DND-41 (cell line): ENCODE measurements at regions not wholly inside any gene's neighbourhood (a gene's known extent, or its start where the extent isn't known, plus 50 kb on each side); places are given as distances from the start of the nearest gene placed in this dataset.
"Not testable (repeated sequence)": the region's sequence is repeated elsewhere in the genome, so short reads cannot be mapped to it uniquely, and the experiment has no call there.

ENCODE experiments used
- ATAC-seq: fragments of 200-7000 bp; cut with Tn5 transposase; 3 replicates; pipeline ENCODE4 v1.9.1; 2021; ENCODE audit warnings: low read depth; ENCODE audit not compliant: insufficient read depth
- DNase-seq: peaks from one replicate; pipeline ENCODE4 v3.0.0-alpha.2; 2020
- H2AFZ ChIP-seq: 2 replicates; pipeline ENCODE4 v1.6.0; 2012; ENCODE audit warnings: low read depth, low read length
- H3K27ac ChIP-seq: 2 replicates; pipeline ENCODE4 v1.5.1; 2012; ENCODE audit warnings: low read length, inconsistent platforms
- H3K27me3 ChIP-seq: fragments of 200-600 bp; sonication (generic); 2 replicates; pipeline ENCODE4 v1.6.0; 2012; ENCODE audit warnings: low read length, mild to moderate bottlenecking, inconsistent platforms; ENCODE audit not compliant: insufficient read depth, poor library complexity
- H3K36me3 ChIP-seq: 2 replicates; pipeline ENCODE4 v1.5.1; 2012; ENCODE audit warnings: low read length, inconsistent platforms; ENCODE audit not compliant: insufficient read depth
- H3K4me1 ChIP-seq: 2 replicates; pipeline ENCODE4 v1.5.1; 2012; ENCODE audit warnings: mild to moderate bottlenecking, low read length; ENCODE audit not compliant: insufficient read depth
- H3K4me2 ChIP-seq: 2 replicates; pipeline ENCODE4 v1.6.0; 2012; ENCODE audit warnings: mild to moderate bottlenecking, moderate library complexity, low read length, inconsistent platforms; ENCODE audit not compliant: insufficient read depth
- H3K4me3 ChIP-seq, 2 experiments: fragments of 200-600 bp in 1 of 2; shearing (Covaris generic) in 1 of 2; 2 replicates each; pipeline ENCODE4 v1.5.1; 2012 to 2016; ENCODE audit warnings: inconsistent platforms in 2 of 2, low read length in 2 of 2, mild to moderate bottlenecking in 2 of 2, low read depth in 1 of 2, moderate library complexity in 1 of 2
- H3K79me2 ChIP-seq: 2 replicates; pipeline ENCODE4 v1.6.0; 2012; ENCODE audit warnings: low read length, inconsistent platforms; ENCODE audit not compliant: insufficient read depth
- H3K9ac ChIP-seq: 2 replicates; pipeline ENCODE4 v1.6.0; 2012; ENCODE audit warnings: low read depth, mild to moderate bottlenecking, inconsistent platforms, low read length, moderate library complexity
- H3K9me3 ChIP-seq: 2 replicates; pipeline ENCODE4 v1.5.1; 2012; ENCODE audit warnings: low read length, moderate library complexity, mild to moderate bottlenecking, inconsistent platforms; ENCODE audit not compliant: insufficient read depth, severe bottlenecking
- H4K20me1 ChIP-seq: 2 replicates; pipeline ENCODE4 v1.6.0; 2012; ENCODE audit warnings: low read length; ENCODE audit not compliant: insufficient read depth
- CTCF ChIP-seq: IDR thresholded peaks from 2 replicates; pipeline ENCODE4 v1.5.1; 2012; ENCODE audit warnings: borderline replicate concordance, low read length, moderate library complexity, mild to moderate bottlenecking; ENCODE audit not compliant: poor library complexity, severe bottlenecking; ENCODE audit errors: extremely low read depth
- EZH2 ChIP-seq: IDR thresholded peaks from 3 replicates; pipeline ENCODE4 v1.6.1; 2012; ENCODE audit warnings: borderline replicate concordance, low read depth, mild to moderate bottlenecking, moderate library complexity, low read length, inconsistent platforms; ENCODE audit not compliant: severe bottlenecking

DNA sequence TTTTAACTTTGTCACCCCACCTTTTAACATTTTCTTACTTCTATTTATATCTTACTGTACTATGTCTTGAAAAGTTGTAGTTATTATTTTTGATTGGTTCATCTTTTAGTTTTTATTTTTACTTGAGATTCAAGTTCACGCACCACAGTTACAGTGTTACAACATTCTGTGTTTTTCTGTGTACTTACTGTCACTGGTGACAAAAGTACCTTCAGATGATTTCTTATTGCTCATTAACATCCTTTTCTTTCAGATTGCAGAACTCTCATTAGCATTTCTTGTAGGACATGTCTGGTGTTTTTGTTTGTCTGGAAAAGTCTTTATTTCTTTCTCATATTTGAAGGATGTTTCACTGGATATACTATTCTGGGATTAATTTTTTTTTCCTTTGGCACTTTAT, 289.9 kb downstream of the BCAT1 start:
- no peak for ATAC-seq
- Histone ChIP-seq H3K4me2 (no peak overlapping the region), H3K79me2 (no peaks in the 10 kb centered on the region), H3K4me3 (no peak overlapping the region), H2AFZ (no peak overlapping the region), H3K9me3 (no peaks in the 10 kb centered on the region), H3K4me1 (peaks cover 7% of the 10 kb centered on the region), H3K27ac (no peak overlapping the region), H3K27me3 (no peaks in the 10 kb centered on the region), H3K9ac (no peak overlapping the region), H4K20me1 (no peaks in the 10 kb centered on the region), H3K36me3 (no peaks in the 10 kb centered on the region)
- DNase-seq, result no peak
- no peak for TF ChIP-seq CTCF
- TF ChIP-seq EZH2, result no peak

DNA sequence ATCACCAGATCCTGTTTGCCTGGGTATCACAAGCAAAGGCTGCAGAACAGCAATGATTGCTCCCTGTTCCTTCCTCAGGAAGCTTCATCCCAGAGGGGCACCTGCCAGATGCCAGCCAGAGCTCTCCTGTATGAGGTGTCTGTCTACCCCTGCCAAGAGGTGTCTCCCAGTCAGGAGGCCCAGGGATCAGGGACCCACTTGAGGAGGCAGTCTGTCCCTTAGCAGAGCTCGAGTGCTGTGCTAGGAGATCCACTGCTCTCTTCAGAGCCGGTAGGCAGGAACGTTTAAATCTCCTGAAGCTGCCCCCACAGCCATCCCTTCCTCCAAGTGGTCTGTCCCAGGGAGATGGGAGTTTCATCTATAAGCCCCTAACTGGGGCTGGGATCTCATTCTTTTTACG, 294.6 kb downstream of the BCAT1 start:
- H3K27ac ChIP-seq, ATAC-seq, H3K9ac ChIP-seq, H3K4me3 ChIP-seq, H3K4me2 ChIP-seq, H3K9me3 ChIP-seq, H3K79me2 ChIP-seq, H3K4me1 ChIP-seq, DNase-seq, H3K27me3 ChIP-seq, H4K20me1 ChIP-seq, H3K36me3 ChIP-seq, H2AFZ ChIP-seq: not testable (repeated sequence)

DNA sequence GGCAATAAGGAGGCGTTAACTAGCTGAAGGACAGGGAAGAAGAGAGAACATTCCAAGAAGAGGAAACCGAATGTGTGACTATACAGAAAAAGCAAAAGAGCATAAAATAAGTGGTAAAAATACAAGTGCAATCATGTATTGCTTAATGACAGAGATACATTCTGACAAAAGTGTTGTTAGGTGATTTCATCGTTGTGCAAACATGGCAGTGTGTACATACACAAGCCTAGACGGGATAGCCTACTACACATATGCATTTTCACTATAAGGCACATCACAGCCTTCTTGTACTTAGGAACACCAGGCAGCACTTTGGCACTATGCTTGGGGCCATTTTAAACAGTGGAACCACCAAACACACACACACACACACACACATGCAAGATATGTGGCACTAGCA, 299.3 kb downstream of the BCAT1 start:
- ATAC-seq (no peak), DNase-seq (no peak)
- no peaks in the 10 kb centered on the region for H3K79me2 ChIP-seq
- H4K20me1 ChIP-seq, result no peaks in the 10 kb centered on the region
- H3K4me2 ChIP-seq, result no peak overlapping the region
- H3K9me3 ChIP-seq, result peaks cover 3% of the 10 kb centered on the region
- no peaks in the 10 kb centered on the region for H3K27me3 ChIP-seq
- no peaks in the 10 kb centered on the region for H3K4me1 ChIP-seq
- no peak overlapping the region for H3K27ac ChIP-seq
- H2AFZ ChIP-seq, result no peak overlapping the region
- no peak for TF ChIP-seq EZH2
- TF ChIP-seq CTCF, result no peak
- H3K9ac ChIP-seq, result no peak overlapping the region
- no peaks in the 10 kb centered on the region for H3K36me3 ChIP-seq
- H3K4me3 ChIP-seq, result no peak overlapping the region

DNA sequence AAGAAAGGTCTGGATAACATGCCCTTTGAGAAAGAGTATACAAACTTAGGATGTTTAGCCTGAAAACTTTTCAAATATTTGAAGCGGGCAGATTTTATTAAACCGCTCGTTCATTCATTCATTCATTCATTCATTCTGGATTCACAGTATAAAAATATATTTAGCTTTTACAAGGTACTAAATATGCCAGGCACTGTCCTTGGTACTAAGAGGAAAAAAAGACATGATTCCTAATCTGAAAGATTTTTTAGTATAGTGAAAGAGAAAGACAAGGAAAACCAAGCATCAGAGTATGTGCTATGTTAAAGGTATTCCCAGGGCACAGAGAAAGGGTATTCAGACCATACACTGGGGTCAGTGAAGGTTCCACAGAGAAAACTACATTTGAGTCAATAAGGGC, 299.7 kb downstream of the BCAT1 start:
- TF ChIP-seq CTCF, result no peak
- no peak for TF ChIP-seq EZH2
- no peak overlapping the region for H3K4me2 ChIP-seq
- H2AFZ ChIP-seq, result no peak overlapping the region
- H3K79me2 ChIP-seq, result no peaks in the 10 kb centered on the region
- H3K27me3 ChIP-seq, result no peaks in the 10 kb centered on the region
- no peak overlapping the region for H3K4me3 ChIP-seq
- no peaks in the 10 kb centered on the region for H4K20me1 ChIP-seq
- no peaks in the 10 kb centered on the region for H3K36me3 ChIP-seq
- H3K27ac ChIP-seq, result no peak overlapping the region
- DNase-seq (no peak), ATAC-seq (no peak)
- peaks cover 3% of the 10 kb centered on the region for H3K9me3 ChIP-seq
- H3K4me1 ChIP-seq, result no peaks in the 10 kb centered on the region
- H3K9ac ChIP-seq, result no peak overlapping the region
